GM12801 (cell line): ENCODE measurements at regions not wholly inside any gene's neighbourhood (a gene's known extent, or its start where the extent isn't known, plus 50 kb on each side); places are given as distances from the start of the nearest gene placed in this dataset.

Source experiments
- CTCF ChIP-seq: IDR thresholded peaks from one replicate; pipeline ENCODE4 v1.5.1; 2011; ENCODE audit warnings: control low read depth; ENCODE audit not compliant: insufficient read length; ENCODE audit errors: extremely low read depth

- no peak for TF ChIP-seq CTCF
These were observed 591.4 kb downstream of the ADCYAP1 start for GRCh38 chr18:1496096-1496495.

- no peak for TF ChIP-seq CTCF
These were observed 593.5 kb downstream of the ADCYAP1 start for GRCh38 chr18:1498216-1498615.

GRCh38 chr18:1499265-1499664, 594.6 kb downstream of the ADCYAP1 start:
- no peak for TF ChIP-seq CTCF

- TF ChIP-seq CTCF, result no peak
These were observed 599.2 kb downstream of the ADCYAP1 start for GRCh38 chr18:1503847-1504246.

- no peak for TF ChIP-seq CTCF
These were observed 601.2 kb downstream of the ADCYAP1 start for GRCh38 chr18:1505856-1506255.

- TF ChIP-seq CTCF, result no peak
These were observed 606.0 kb downstream of the ADCYAP1 start for GRCh38 chr18:1510542-1511179.

GRCh38 chr18:1511619-1512311, 607.1 kb downstream of the ADCYAP1 start:
- no peak for TF ChIP-seq CTCF
